Fibroblast of lung (primary cell): ENCODE measurements at regions not wholly inside any gene's neighbourhood (a gene's known extent, or its start where the extent isn't known, plus 50 kb on each side); places are given as distances from the start of the nearest gene placed in this dataset.

ENCODE experiments used
- DNase-seq, 2 donors: peaks; one replicate each; pipeline versions ENCODE4 v3.0.0 to v3.0.0-alpha.2; 2010; ENCODE audit warnings: low read depth in 2 of 2
- H2AFZ ChIP-seq: 2 replicates; pipeline ENCODE4 v1.5.1; 2012; ENCODE audit warnings: low read length, control low read depth, inconsistent platforms
- H3K27ac ChIP-seq: 2 replicates; pipeline ENCODE4 v1.5.1; 2011; ENCODE audit warnings: low read length, control low read depth; ENCODE audit not compliant: insufficient read depth
- H3K27me3 ChIP-seq: 2 replicates; pipeline ENCODE4 v1.5.1; 2011; ENCODE audit warnings: mild to moderate bottlenecking, low read length; ENCODE audit not compliant: control insufficient read depth, insufficient read depth
- H3K36me3 ChIP-seq: 2 replicates; pipeline ENCODE4 v1.5.1; 2011; ENCODE audit warnings: low read length; ENCODE audit not compliant: control insufficient read depth, insufficient read depth
- H3K4me1 ChIP-seq: 2 replicates; pipeline ENCODE4 v1.5.1; 2011; ENCODE audit warnings: low read length; ENCODE audit not compliant: control insufficient read depth, insufficient read depth; ENCODE audit errors: extremely low read depth
- H3K4me2 ChIP-seq: 2 replicates; pipeline ENCODE4 v1.5.1; 2011; ENCODE audit warnings: low read length, control low read depth; ENCODE audit not compliant: insufficient read depth; ENCODE audit errors: extremely low read depth
- H3K4me3 ChIP-seq, 4 experiments: fragments of 200-600 bp in 1 of 4; sonication (generic) in 1 of 4; replicated peaks in 1 of 4; 2 replicates each; pipeline ENCODE4 v1.5.1; 2011 to 2016; ENCODE audit warnings: low read length in 4 of 4, low read depth in 3 of 4, mild to moderate bottlenecking in 3 of 4, control low read depth in 2 of 4, inconsistent platforms in 1 of 4, mixed read lengths in 1 of 4; ENCODE audit not compliant: insufficient read depth in 1 of 4; ENCODE audit errors: control extremely low read depth in 1 of 4
- H3K79me2 ChIP-seq: 2 replicates; pipeline ENCODE4 v1.5.1; 2012; ENCODE audit warnings: mild to moderate bottlenecking, low read length, inconsistent platforms; ENCODE audit not compliant: control insufficient read depth, insufficient read depth
- H3K9ac ChIP-seq: 2 replicates; pipeline ENCODE4 v1.5.1; 2011; ENCODE audit warnings: mild to moderate bottlenecking, low read length, control low read depth; ENCODE audit not compliant: insufficient read depth
- H3K9me3 ChIP-seq: 2 replicates; pipeline ENCODE4 v1.5.1; 2012; ENCODE audit warnings: low read depth, low read length; ENCODE audit not compliant: control insufficient read depth, insufficient read depth
- H4K20me1 ChIP-seq: 2 replicates; pipeline ENCODE4 v1.5.1; 2011; ENCODE audit warnings: low read length; ENCODE audit not compliant: control insufficient read depth, insufficient read depth; ENCODE audit errors: extremely low read depth
- CTCF ChIP-seq, 2 donors: IDR thresholded peaks in 1 of 2; conservative IDR thresholded peaks in 1 of 2; 1 replicate in 1 of 2; 2 replicates in 1 of 2; pipeline ENCODE4 v1.5.1; 2011 to 2012; ENCODE audit warnings: low read length in 2 of 2, control low read depth in 1 of 2, inconsistent platforms in 1 of 2, low read depth in 1 of 2, mild to moderate bottlenecking in 1 of 2
- EZH2 ChIP-seq: IDR thresholded peaks from 2 replicates; pipeline ENCODE4 v1.5.1; 2012; ENCODE audit warnings: low read length, control low read depth, mild to moderate bottlenecking; ENCODE audit errors: missing control alignments

- H3K27me3 ChIP-seq = no peaks in the 10 kb centered on the region
- no peaks in the 10 kb centered on the region for H4K20me1 ChIP-seq
- no peaks in the 10 kb centered on the region for H3K9me3 ChIP-seq
- TF ChIP-seq EZH2 = no peak
- no peak for TF ChIP-seq CTCF (conservative IDR thresholded peaks at IDR 0.05 in 1 of 2, IDR thresholded peaks at IDR 0.05 in 1 of 2; ENCODE audit: low read depth in 1 of 2, low read length in 2 of 2)
- DNase-seq = no peak
- no peaks in the 10 kb centered on the region for H3K79me2 ChIP-seq
- no peak overlapping the region for H3K4me2 ChIP-seq
- H3K4me3 ChIP-seq = no peak overlapping the region
- no peak overlapping the region for H3K27ac ChIP-seq
- H3K9ac ChIP-seq = no peak overlapping the region
- no peaks in the 10 kb centered on the region for H3K36me3 ChIP-seq
- no peaks in the 10 kb centered on the region for H3K4me1 ChIP-seq
- no peak overlapping the region for H2AFZ ChIP-seq
These were observed 953.0 kb upstream of the ZWINT start for GRCh38 chr10:57314046-57314445.

GRCh38 chr10:57303566-57303965, 942.5 kb upstream of the ZWINT start:
- H3K36me3 ChIP-seq = no peaks in the 10 kb centered on the region
- H3K4me2 ChIP-seq = no peak overlapping the region
- no peak overlapping the region for H3K9ac ChIP-seq
- no peaks in the 10 kb centered on the region for H4K20me1 ChIP-seq
- no peaks in the 10 kb centered on the region for H3K4me1 ChIP-seq
- DNase-seq = no peak
- no peak overlapping the region for H2AFZ ChIP-seq
- no peaks in the 10 kb centered on the region for H3K9me3 ChIP-seq
- no peaks in the 10 kb centered on the region for H3K79me2 ChIP-seq
- no peak overlapping the region for H3K4me3 ChIP-seq
- no peak overlapping the region for H3K27ac ChIP-seq
- no peaks in the 10 kb centered on the region for H3K27me3 ChIP-seq
- no peak for TF ChIP-seq CTCF (conservative IDR thresholded peaks at IDR 0.05 in 1 of 2, IDR thresholded peaks at IDR 0.05 in 1 of 2; ENCODE audit: low read depth in 1 of 2, low read length in 2 of 2)
- no peak for TF ChIP-seq EZH2

GRCh38 chr10:57300718-57301117, 939.7 kb upstream of the ZWINT start:
- no peaks in the 10 kb centered on the region for H3K9me3 ChIP-seq
- no peaks in the 10 kb centered on the region for H3K4me1 ChIP-seq
- H3K79me2 ChIP-seq = no peaks in the 10 kb centered on the region
- no peaks in the 10 kb centered on the region for H3K27me3 ChIP-seq
- H3K9ac ChIP-seq = no peak overlapping the region
- H3K27ac ChIP-seq = no peak overlapping the region
- TF ChIP-seq EZH2 (no peak), CTCF (conservative IDR thresholded peaks at IDR 0.05 in 1 of 2, IDR thresholded peaks at IDR 0.05 in 1 of 2; ENCODE audit: low read depth in 1 of 2, low read length in 2 of 2) (no peak)
- H3K36me3 ChIP-seq = no peaks in the 10 kb centered on the region
- no peak overlapping the region for H2AFZ ChIP-seq
- no peaks in the 10 kb centered on the region for H4K20me1 ChIP-seq
- DNase-seq = no peak
- no peak overlapping the region for H3K4me3 ChIP-seq
- no peak overlapping the region for H3K4me2 ChIP-seq
